ENCODE measurements at regions not wholly inside any gene's neighbourhood (a gene's known extent, or its start where the extent isn't known, plus 50 kb on each side); places are given as distances from the start of the nearest gene placed in this dataset.

DNA sequence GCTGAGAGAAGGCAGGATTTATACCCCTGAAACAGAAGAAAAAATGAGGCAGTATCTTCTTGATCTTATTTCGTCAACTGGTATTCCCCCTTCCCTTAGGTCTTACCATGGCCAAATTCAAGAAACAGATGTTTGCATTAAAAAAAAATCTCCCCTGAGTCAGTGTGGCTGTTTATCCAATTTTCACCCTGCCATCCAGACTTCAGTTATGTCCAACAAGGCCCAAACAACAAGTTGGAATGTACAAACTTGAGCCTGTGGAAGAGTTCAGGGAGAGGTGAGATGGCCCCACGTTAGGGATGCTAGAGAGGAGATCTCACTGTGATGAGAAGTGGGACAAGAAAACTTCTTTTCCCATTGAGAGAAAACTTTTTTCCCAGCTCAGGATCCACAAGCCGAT lies 147.2 kb upstream of the PROX1 start:
- TF ChIP-seq CTCF (IDR thresholded peaks at IDR 0.05; ENCODE audit: low read depth, low read length, poor library complexity, severe bottlenecking) (no peak), EZH2phosphoT487 (IDR thresholded peaks at IDR 0.05; ENCODE audit: borderline replicate concordance, low read length) (no peak)
